ENCODE measurements at regions not wholly inside any gene's neighbourhood (a gene's known extent, or its start where the extent isn't known, plus 50 kb on each side); places are given as distances from the start of the nearest gene placed in this dataset.
"Not testable (repeated sequence)": the region's sequence is repeated elsewhere in the genome, so short reads cannot be mapped to it uniquely, and the experiment has no call there.

DNA sequence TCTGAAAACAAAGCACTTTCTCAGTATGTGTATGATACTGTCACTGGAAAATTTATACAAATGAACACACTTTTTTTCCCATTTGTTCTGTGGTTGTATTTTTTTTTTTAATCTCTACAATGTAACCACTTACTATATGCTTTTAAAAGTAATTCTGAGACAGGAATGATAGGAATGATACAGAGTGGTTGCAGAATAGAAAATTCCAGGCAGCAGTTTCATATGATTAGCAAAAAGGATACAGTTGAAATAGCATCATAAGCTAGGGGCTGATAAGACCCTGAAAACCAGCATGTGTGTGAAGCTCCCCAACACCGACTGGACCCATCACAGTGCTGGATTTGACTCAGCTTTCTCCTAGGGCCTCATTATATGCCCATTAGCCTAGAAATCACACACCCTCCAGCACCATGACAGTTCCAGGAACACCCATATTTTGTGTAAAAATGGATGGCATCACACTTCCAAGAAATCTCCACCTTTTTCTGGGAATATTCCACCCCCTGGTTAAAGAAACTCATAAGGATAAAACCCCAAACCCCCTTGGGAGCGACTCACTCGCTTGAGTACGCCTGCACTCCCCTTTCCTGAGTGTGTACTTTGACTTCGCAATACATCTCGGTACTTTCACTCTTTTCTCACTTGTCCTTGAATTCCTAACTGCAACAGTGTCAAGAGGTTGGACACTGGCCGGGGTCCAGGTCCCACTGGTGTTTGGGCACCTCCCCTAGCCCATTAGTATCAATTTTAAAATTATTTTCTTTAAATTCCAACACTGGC is 77.4 kb upstream of the AGA start:
- ATAC-seq (no peak), DNase-seq (no peak)
- intact Hi-C loops (cut with DNase I): no loop called here
- no peaks in the 10 kb centered on the region for H3K4me1 ChIP-seq
- no peaks in the 10 kb centered on the region for H3K27me3 ChIP-seq
- H3K36me3 ChIP-seq: no peaks in the 10 kb centered on the region
- WGBS, 2 donors: 90 to 94% methylated on average over 7 of the region's 7 CpGs
- no peak for TF ChIP-seq CTCF (IDR thresholded peaks at IDR 0.05)
- H3K27ac ChIP-seq: no peak overlapping the region
- peaks cover 0 to 21% (median 0%) of the 10 kb centered on the region in 11 donors for H3K9me3 ChIP-seq
- H3K4me3 ChIP-seq: no peak overlapping the region

GRCh38 chr4:177528620-177529019 is 86.4 kb upstream of the AGA start:
- no peak overlapping the region for H3K4me3 ChIP-seq
- no peak overlapping the region for H3K27ac ChIP-seq
- intact Hi-C loops (cut with DNase I): no loop called here
- DNase-seq: no peak
- no peaks in the 10 kb centered on the region for H3K27me3 ChIP-seq
- no peaks in the 10 kb centered on the region for H3K4me1 ChIP-seq
- peaks cover 0 to 3% (median 0%) of the 10 kb centered on the region in 11 donors for H3K9me3 ChIP-seq
- TF ChIP-seq CTCF (IDR thresholded peaks at IDR 0.05): no peak
- ATAC-seq: no peak
- 87 to 88% methylated on average over 5 of the region's 5 CpGs for WGBS, 2 donors
- no peaks in the 10 kb centered on the region for H3K36me3 ChIP-seq

DNA sequence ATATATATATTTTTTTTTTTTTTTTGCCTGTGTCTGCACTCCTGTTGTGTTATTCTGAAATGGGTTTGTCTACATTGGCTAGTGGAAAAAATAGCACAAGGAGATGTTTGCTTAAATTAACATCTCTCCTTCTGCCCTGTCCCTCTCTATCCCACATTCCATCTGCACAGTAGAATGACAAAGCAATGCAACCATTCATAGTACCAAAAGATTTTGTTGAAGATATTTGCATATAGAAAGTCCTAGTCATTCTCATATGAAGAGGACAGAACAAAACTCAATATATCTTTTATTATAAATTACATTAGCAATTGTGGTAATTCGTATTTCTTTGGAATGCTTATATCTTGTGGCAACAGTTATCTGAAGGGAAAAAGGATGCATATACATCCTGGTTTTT is 88.3 kb upstream of the AGA start:
- WGBS, 2 donors: 86 to 98% methylated on average over 1 of the region's 1 CpG
- ATAC-seq: no peak
- intact Hi-C loops (cut with DNase I): no loop called here
- Histone ChIP-seq H3K27me3 (no peaks in the 10 kb centered on the region), H3K4me3 (no peak overlapping the region), H3K4me1 (no peaks in the 10 kb centered on the region), H3K27ac (no peak overlapping the region), H3K36me3 (no peaks in the 10 kb centered on the region), H3K9me3 (no peaks in the 10 kb centered on the region)
- TF ChIP-seq CTCF (IDR thresholded peaks at IDR 0.05): no peak
- DNase-seq: no peak

DNA sequence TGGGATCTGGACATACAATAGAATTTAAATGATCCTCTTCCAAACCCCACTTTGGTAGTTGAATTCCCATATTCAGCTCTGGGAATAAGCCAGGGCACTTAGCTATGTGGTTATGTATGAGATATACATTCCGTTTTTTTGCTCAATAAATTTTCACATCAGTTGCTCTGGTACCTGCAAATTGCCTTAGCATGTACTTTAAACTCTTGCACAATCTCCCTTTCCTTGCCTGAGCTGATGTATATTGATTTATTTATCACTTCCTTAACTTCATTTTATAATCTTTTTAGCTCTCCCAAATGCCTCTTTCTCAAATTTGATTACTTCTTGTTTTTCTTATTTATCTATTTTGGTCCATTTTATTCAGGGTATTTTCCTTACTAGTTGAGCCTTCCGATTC is 90.1 kb upstream of the AGA start:
- WGBS, 2 donors: 89 to 95% methylated on average over 2 of the region's 2 CpGs
- Histone ChIP-seq H3K4me1 (no peaks in the 10 kb centered on the region), H3K4me3 (no peak overlapping the region), H3K27ac (no peak overlapping the region), H3K27me3 (no peaks in the 10 kb centered on the region), H3K36me3 (no peaks in the 10 kb centered on the region), H3K9me3 (peaks cover 0 to 5% (median 0%) of the 10 kb centered on the region in 11 donors)
- intact Hi-C loops (cut with DNase I): no loop called here
- no peak for TF ChIP-seq CTCF (IDR thresholded peaks at IDR 0.05)
- DNase-seq: no peak
- no peak for ATAC-seq

DNA sequence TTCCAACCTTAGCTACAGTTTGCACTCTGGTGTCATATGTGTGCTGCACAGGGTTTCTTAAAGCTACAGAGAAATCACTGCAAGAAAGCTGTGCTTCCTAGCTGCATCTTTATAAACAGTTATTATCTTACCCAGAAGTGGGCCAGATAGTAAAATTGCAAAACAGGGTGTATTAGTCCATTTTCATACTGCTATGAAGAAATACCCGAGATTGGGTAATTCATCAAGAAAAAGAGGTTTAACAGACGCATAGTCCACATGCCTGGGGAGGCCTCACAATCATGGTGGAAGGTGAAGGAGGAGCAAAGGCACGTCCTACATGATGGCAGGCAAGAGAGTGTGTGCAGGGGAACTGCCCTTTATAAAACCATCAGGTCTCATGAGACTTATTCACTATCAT is 92.6 kb upstream of the AGA start:
- DNase-seq; H3K4me3 ChIP-seq; intact Hi-C loops (cut with DNase I); H3K9me3 ChIP-seq; H3K27me3 ChIP-seq; H3K36me3 ChIP-seq; ATAC-seq; H3K27ac ChIP-seq; H3K4me1 ChIP-seq: not testable (repeated sequence)
- 85 to 93% methylated on average over 3 of the region's 3 CpGs for WGBS, 2 donors
